Eye (tissue), 1 donor: ENCODE measurements at regions not wholly inside any gene's neighbourhood (a gene's known extent, or its start where the extent isn't known, plus 50 kb on each side); places are given as distances from the start of the nearest gene placed in this dataset.
"Not testable (repeated sequence)": the region's sequence is repeated elsewhere in the genome, so short reads cannot be mapped to it uniquely, and the experiment has no call there.

Source experiments
- DNase-seq: peaks from one replicate; pipeline ENCODE4 v3.0.0-alpha.2; 2015

DNA sequence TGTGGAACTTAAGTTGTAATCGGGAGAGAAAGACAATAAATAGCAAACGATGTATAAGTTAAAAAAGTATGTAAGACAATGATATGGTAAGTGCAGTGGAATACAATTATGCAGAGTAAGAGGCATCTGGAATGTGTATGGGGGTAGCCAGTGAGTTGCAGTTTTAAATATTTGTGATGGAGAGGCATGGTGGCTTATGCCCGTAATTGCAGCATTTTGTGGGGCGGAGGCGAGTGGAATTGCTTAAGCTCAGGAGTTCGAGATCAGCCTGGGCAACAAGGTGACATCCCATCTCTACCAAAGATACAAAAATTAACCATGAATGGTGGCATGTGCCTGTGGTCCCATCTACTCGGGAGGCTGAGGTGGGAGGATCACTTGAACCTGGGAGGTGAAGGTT lies 52.5 kb upstream of the WDFY3 start:
- no peak for DNase-seq

DNA sequence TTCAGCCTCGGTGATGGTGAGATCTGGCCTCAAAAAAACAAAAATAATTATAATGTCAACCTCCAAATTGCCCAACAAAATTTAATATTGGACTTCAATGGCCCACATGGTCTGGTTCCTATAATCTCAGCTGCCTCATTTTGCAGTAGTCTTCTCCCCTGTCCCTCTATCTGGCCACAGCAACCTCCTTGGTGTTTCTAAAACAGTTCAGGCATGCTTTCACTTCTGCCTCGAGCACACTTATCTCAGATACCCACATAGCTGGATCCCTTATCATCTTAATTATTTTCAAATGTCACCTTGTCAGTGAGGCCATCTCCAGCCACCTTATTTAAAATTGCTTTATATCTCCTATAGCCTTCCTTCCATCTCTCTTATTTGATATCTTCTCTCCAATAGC lies 52.9 kb upstream of the WDFY3 start:
- no peak for DNase-seq

DNA sequence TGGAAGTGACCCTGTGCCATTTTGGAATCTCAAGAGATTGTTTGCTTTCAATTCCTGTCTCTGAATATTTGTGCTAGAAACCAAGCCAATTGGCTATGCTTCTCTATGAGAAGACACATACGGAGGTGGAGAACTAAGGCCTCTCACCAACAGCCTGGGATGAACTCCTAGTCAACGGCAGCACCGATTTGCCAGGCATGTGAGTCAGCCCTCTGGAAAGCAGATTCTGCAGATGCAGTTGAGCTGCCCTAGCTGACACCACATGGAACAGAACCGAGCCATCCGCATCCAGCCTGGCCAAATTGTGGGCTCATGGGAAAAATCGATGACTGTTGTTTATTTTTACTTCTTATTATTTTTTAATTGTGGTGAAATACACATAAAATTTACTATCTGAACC lies 58.2 kb upstream of the WDFY3 start:
- no peak for DNase-seq

DNA sequence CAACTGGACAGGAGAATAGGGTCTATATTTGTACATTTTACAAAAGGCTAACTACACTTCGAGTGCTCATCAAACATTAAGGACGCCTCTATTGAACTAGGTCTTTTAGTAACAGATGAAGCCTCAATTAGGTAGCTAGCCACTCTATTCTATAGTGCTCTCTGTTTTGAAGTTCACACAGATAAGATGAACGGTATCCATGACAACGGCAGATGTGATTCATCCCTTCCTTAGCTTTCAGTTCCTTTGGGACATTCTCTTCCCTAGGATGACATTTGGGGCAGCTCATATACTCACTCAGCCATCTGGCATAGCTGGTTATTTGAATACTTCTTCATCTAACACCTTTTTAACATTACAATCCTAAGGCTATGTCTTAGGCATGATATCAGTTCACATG lies 62.4 kb upstream of the WDFY3 start:
- peak; percentile 55 for DNase-seq

DNA sequence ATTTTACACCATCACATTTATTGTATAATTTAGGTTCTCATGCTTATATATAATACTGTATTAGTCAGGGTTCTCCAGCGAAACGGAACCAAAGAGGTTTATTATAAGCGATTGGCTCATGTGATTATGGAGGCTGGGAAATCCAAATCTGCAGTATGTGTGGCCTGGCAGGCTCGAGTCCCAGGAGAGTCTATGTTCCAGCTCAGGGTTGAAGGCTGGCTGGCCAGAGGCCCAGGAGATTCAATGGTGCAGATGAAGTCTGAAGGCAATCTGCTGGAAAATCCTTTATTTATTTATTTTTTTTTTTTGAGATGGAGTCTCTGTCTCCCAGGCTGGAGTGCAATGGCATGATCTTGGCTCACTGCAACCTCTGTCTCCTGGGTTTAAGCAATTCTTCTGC lies 63.0 kb upstream of the WDFY3 start:
- no peak for DNase-seq

DNA sequence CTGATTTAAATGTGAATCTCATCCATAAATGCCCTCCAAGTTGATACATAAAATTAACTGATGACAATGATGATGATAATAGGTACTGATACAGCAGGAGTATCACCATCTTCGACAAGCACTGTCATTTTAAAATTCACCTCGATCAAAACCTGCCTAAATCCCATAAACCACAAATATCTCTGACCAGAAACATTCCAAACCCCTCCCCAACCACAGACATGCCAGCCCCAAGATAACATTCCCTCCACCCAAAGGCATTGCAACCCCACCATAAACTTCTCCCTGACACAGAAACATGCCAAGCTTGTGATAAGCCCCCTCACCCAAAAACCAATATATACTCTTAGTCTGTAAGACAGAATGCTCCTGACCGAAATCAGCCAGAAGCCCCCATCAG lies 63.7 kb upstream of the WDFY3 start:
- no peak for DNase-seq

DNA sequence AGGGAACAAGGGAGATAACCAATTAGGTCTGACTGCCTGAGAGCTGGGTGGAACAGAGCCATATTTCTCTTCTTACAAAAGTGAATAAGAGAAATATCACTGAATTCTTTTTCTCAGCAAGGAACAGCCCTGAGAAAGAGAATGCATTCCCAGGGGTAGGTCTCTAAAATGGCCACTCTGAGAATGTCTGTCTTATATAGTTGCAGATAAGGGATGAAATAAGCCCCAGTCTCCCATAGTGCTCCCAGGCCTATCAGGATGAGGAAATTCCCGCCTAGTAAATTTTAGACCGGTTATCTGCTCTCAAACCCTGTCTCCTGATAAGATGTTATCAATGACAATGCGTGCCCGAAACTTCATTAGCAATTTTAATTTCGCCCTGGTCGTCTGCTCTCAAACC lies 67.3 kb upstream of the WDFY3 start:
- DNase-seq = not testable (repeated sequence)

DNA sequence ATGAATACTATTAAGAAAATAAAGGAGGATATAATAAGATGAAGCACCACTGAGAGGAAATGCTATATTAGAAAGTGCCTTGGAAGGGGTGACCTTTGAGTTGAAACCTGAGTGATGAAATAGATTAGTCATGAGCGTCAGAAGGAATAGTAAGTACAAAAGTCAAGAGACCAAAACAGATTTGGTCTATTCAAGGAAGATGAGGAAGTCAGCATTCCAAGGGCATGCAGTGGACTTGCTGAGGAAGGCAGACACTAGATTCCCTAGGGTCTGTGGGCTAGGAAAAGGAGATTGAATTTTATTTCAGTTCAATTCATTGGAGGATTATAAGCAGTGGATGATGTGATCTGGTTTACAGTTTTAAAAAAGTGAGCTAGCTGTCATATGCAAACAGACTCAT lies 73.0 kb upstream of the WDFY3 start:
- DNase-seq = no peak

DNA sequence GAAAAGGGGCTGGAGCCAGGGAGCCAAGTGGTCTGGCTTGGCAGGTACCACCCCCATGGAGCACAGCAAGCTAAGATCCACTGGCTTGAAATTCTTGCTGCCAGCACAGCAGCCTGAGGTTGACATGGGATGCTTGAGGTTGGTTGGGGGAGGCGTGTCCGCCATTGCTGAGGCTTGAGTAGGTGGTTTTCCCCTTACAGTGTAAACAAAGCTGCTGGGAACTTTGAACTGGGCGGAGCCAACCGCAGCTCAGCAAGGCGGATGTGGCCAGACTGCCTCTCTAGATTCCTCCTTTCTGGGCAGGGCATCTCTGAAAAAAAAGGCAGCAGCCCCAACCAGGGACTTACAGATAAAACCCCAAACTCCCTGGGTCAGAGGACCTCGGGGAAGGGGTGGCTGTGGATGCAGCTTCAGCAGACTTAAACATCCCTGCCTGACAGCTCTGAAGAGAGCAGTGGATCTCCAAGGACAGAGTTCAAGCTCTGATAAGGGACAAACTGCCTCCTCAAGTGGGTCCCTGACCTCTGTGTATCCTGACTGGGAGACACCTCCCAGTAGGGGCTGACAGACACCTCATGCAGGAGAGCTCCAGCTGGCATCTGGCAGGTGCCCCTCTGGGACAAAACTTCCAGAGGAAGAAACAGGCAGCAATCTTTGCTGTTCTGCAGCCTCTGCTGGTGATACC lies 77.5 kb upstream of the WDFY3 start:
- DNase-seq = not testable (repeated sequence)

DNA sequence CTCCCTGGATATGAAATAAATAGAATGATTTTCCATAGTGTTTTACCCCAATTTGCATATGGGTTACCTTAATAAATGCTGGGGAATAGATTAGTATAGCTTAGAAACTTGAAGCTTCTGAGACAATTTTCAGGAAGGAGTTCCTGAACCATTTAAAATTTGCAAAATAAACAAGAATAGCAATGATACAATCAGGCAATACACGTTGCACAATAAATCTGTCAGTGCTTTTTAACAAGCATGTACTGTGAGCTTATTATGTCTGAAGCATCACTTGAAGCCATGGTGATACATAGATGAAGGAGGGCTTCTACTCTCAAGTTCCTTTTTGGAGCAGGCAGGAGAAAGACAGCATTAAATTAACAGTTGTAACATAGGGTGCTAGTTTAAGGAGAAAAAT lies 84.2 kb upstream of the WDFY3 start:
- no peak for DNase-seq

DNA sequence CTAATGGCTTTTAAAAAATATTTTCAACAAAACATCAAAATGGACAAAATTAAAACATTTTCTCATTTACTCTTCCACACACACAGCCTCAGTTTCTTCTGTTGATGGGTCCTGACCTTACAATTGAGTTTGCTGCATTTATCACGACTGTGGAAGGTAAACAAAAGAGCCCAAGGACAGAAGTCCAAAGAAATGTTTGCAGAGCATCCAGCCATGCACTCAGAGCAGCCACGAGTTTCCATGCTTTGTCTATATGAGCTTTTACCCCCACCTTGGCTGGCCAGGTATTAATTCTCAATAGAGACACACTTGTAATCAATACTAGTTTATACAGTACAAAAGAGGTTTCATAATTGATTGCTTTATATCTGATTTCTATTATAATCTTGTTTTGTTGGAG lies 85.0 kb upstream of the WDFY3 start:
- DNase-seq = no peak

DNA sequence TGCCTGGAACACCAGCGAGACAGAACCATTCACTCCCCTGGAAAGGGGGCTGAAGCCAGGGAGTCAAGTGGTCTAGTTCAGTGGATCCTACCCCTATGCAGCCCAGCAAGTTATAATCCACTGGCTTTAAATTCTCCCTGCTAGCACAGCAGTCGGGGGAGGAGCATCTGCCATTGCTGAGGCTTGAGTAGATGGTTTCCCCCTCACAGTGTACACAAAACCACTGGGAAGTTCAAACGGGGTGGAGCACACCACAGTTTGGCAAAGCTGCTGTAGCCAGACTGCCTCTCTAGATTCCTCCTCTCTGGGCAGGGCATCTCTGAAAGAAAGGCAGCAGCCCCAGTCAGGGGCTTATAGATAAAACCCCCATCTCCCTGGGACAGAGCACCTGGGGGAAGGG lies 88.4 kb upstream of the WDFY3 start:
- DNase-seq = not testable (repeated sequence)

DNA sequence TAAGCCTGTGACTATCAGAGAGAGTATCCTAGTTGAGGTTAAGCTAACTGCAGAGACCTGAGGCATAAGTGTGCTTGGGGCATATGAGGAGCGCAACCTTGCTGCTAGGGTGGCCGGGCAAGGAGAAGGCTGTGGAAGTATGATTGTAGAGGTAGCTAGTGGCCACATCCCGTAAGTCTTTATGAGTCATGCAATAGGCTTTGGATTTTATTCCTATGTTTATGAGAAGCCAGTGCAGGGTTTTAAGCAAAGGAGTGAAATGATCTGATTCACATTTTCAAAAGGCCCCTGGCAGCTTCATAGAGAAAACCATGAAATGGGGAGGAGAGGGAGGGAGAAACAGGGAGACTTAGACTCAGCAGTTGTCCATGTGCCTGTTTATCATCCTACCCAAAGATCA lies 92.1 kb upstream of the WDFY3 start:
- DNase-seq = no peak

DNA sequence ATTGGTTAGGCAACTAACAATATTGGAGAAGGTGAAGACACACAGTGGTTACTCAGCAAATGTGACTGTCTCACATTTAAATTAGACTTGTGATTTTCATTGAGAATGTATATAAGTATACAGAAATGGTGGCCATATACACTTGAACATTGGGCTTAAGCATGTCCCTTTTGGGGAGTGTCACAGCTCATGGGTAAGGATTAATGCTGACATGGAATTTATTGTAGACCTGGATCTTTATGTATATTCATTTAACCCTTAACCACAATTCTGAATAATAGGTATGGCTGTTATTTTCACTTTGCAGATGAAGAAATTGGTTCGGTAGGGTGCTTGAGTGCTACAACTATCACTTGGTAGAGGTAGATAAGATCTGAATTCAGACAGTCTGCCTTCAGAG lies 95.5 kb upstream of the WDFY3 start:
- DNase-seq = no peak

DNA sequence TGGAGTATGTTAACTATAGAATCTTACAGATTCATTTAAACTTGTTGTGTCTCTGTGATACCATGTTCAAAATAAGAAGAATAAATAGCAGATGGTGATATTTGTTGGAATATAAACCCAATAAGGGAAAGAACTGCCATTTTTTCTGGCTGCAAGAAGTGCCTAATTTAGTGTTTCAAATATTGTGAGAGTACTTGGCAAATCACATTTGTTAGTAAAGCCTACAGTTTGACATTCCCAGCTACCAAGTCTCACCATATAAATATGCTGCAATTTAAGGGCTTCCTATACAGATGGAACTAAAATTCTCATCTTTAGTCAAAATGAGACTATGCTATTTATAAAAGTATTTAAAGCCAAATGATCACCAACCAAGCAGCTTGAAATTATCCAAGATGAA lies 96.0 kb upstream of the WDFY3 start:
- no peak for DNase-seq

DNA sequence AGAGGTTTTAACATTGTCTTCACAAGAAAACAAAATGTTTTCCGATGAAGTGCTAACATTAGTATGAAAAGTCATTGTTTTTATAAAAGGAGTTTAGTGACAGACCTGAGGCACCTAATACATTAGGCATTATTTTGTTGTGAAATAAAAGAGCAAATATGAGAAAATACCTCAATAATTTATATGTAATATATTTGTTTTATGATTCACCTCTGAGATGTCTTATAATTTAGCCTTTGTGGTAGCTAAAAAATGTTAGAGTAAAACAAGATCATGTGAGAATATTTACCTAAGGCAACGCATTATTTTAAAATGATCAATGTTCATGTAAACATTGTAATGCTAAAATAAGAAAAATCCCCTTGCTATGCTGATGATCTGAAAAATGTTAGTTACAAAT lies 100.9 kb upstream of the WDFY3 start:
- no peak for DNase-seq

DNA sequence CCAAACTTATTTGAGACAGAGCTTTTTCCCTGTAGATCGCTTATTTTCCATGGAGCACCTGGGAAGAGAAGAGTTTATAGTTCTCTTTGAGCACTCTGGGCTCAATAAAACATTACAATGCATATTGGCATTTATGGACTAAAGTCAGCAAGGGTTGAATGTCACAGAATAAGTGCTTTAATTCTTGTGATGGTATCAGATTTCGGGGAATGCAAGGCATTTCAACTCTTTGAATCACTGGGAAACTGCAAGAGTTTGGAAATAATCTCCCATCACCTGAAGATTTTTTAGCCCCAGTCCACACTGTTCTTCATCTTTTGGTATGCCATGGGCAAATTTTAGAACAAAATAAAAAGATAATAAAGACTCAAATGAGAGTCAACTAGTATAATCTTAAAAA lies 111.5 kb upstream of the WDFY3 start:
- DNase-seq = no peak

DNA sequence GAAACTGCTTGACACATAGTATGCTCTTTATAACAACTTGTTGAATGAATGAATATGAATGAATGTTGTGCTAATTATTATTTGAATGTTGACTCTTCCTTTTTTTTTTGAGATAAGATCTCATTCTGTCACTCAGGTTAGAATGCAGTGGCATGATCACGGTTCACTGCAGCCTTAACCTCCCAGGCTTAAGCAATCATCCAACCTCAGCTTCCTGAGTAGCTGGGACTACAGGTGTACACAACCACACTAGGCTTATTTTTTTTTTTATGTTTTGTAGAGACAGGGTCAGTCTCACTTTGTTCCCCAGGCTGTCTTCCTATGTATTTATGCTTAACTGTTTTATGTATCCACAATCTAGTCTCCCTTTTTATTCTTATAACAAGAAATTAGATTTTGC lies 114.7 kb upstream of the WDFY3 start:
- no peak for DNase-seq

DNA sequence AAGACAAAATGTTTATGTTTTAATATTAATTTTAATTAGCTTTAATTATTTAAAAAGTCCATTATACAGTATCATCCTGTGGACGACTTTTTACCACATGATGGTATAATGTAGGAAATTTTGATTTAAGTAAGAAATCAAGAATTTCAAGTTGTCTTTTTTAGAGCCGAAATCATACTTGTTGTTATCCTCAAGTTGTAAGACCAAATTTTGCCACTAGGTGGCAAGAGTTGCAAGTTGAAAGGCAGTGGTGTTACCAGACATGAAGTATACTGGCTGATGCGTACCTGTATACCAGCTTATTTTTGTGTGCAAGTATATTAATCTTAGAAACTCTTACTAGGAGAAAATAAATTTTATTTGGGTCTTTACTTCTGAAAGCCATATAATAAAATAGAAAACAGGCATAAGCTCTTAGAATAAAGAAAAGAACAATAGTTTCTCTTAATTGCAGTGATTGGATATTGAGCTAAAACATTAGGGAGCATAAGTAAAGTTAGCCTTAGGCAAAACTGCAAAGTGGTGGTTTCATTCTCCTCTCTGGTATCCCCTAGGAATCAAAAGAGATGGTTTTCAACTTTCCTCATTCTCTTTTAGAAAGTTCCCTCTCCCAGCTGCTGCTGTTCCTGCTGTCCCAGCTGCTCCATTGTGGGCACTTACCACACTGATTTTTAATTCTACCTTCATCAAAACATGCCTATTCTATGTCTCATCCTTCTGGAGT lies 118.0 kb upstream of the WDFY3 start:
- DNase-seq = peak; percentile 89

DNA sequence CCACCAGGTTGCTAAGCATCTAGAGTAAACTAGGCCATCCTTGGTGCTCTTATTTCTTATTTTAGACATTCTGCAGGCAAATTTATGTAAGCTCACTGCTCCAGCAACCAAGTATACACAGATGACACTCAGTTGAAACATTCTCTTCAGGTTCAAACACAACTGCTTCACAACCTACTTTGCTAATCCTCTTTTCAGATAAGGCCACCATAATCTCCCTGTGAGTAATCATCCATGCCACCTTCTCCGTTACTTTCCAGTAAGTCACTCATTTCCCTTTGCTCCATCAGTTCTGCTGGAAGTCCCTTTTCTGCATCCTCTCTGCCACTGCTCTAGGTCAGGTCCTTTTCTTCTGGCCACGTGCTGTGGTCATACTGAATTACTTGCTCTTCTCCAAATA lies 120.2 kb upstream of the WDFY3 start:
- no peak for DNase-seq

DNA sequence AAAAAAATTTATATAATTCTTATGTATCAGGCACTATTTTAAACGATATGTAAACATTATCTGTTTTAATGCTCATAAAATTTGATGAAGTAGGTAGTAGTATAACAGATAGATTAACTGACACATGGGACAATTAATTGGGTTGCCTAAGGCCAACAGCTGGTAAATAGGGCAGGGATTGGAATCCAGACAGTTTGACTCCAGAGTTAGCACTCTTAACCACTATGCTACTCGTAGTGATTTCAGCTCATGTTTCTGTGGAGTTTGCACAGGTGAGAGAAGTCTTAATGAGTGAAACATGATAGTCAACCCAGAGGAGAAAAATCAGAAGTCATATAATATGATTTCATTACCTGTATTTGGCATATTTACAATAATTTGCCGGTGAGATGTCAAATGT lies 126.0 kb upstream of the WDFY3 start:
- DNase-seq = no peak

DNA sequence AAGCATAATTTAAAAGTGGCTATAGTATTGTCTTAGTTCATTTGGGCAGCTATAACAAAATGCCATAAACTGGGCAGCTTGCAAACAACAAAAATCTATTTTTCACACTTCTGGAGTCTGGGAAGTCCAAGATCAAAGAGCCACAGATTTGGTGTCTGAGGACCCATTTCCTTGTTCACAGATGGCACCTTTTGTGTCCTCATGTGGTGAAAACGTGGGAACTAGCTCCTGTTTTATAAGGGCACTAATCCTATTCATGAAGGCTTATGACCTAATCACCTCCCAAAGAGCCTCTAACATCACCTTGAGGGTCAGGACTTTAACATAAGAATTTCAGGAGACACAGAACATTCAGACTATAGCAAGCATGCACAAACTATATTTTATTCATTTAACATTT lies 126.5 kb upstream of the WDFY3 start:
- DNase-seq = no peak

DNA sequence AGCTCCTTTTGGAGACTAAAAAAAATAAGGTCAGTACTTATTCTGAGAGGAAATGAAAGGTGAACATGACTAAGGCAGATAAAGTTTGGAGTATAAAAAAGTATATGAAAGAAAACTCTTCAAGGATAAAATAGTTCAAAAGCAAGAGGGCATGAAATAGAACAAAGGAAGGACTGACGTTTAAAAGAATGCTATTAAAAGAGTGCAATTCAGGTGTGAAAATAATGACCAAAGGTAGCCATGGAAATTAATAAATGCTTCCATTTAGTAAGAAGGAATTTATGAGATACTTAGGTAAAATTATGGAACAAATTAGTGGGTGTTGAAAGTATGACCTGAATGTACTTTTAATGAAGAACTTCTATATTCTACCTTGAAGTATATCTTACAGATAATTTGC lies 128.2 kb upstream of the WDFY3 start:
- no peak for DNase-seq

DNA sequence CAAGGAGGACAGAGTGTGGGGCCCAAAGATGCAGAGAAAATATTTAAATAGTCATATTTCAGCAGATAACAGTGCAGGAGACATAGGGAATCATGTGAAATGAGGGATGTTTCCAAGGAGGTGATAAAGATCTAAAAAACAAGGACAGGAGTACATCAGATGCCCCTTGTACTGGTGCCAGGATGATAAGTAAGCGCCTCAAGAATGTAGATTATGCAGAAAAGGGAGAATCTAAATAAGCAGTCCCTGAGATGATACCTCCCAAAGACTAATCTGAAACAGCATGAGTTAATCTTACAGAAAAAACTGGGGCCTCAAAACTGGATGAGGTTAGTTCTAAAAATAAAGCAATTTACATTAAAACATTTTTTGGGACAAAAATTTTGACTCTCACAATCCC lies 136.1 kb upstream of the WDFY3 start:
- DNase-seq = no peak

DNA sequence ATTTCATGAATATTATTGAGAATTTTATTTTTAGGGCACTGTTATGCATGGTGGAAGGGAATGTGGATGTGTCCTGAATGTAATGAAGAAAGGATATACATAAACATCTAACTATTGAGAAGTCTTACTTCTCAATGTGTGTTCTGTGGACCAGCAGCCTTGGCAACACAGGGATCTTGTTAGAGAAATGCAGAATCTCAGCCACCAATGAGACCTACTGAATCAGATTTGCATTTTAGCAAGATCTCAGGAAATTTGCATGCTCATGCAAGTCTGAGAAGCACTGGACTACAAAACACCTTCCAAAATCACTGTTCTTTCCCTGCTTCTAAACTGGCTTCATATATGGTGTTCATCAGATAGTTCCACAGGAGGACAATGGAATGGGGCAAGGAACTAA lies 139.7 kb upstream of the WDFY3 start:
- no peak for DNase-seq
